IMR-90 (cell line): ENCODE measurements at regions not wholly inside any gene's neighbourhood (a gene's known extent, or its start where the extent isn't known, plus 50 kb on each side); places are given as distances from the start of the nearest gene placed in this dataset.

Experiments
- ATAC-seq: fragments of 200-7000 bp; cut with Tn5 transposase; 2 replicates; pipeline ENCODE4 v1.9.1; 2020; ENCODE audit warnings: low read depth, mild to moderate bottlenecking, moderate library complexity
- BruUV-seq: library from RNA; stranded (reverse); fragments of 400-500 nt; replicated peaks from 2 replicates; lab custom pipeline; 2021; lab: Mats Ljungman, UMichigan
- CTCF ChIA-PET: fragments of 300-600 bp; formaldehyde crosslinking; extraction: SDS; loops from one replicate; lab custom pipeline; 2021; ENCODE audit warnings: antibody characterized with exemption; lab: Yijun Ruan, JAX
- POLR2A ChIA-PET: fragments of 300-600 bp; sonication (Branson Sonifier 250); formaldehyde crosslinking; loops from one replicate; lab custom pipeline; 2022; ENCODE audit warnings: antibody characterized with exemption; ENCODE audit not compliant: unreplicated experiment; lab: Charles Lee
- DNase-seq: peaks from one replicate; pipeline ENCODE4 v3.0.0; 2013
- H2AFZ ChIP-seq: replicated peaks from 2 replicates; pipeline ENCODE3; 2013; ENCODE audit warnings: low read length, mild to moderate bottlenecking; ENCODE audit not compliant: poor library complexity
- H2AK5ac ChIP-seq: 2 replicates; pipeline ENCODE4 v1.6.1; 2013; ENCODE audit warnings: low read depth, low read length, inconsistent platforms
- H2AK9ac ChIP-seq: replicated peaks from 2 replicates; pipeline ENCODE3; 2013; ENCODE audit warnings: mild to moderate bottlenecking, low read depth, low read length, moderate library complexity; ENCODE audit not compliant: poor library complexity
- H2BK120ac ChIP-seq: 2 replicates; pipeline ENCODE4 v1.6.1; 2013; ENCODE audit warnings: low read depth, low read length, inconsistent platforms
- H2BK15ac ChIP-seq: 3 replicates; pipeline ENCODE4 v1.6.1; 2013; ENCODE audit warnings: low read depth, low read length, inconsistent platforms
- H2BK20ac ChIP-seq: 2 replicates; pipeline ENCODE4 v1.6.1; 2013; ENCODE audit warnings: low read depth, mild to moderate bottlenecking, inconsistent platforms, low read length, moderate library complexity
- H2BK5ac ChIP-seq: 2 replicates; pipeline ENCODE4 v1.6.1; 2013; ENCODE audit warnings: mild to moderate bottlenecking, low read depth, low read length, inconsistent platforms; ENCODE audit not compliant: poor library complexity, severe bottlenecking
- H3K14ac ChIP-seq: replicated peaks from 2 replicates; pipeline ENCODE4 v1.6.1; 2013; ENCODE audit warnings: low read depth, low read length, inconsistent platforms
- H3K18ac ChIP-seq: 2 replicates; pipeline ENCODE4 v1.6.1; 2013; ENCODE audit warnings: low read depth, low read length, control low read depth
- H3K23ac ChIP-seq: 2 replicates; pipeline ENCODE4 v1.6.1; 2013; ENCODE audit warnings: low read depth, low read length, inconsistent platforms
- H3K27ac ChIP-seq: 2 replicates; pipeline ENCODE4 v1.5.1; 2013; ENCODE audit warnings: mild to moderate bottlenecking, control low read depth, low read length; ENCODE audit not compliant: insufficient read depth
- H3K27me3 ChIP-seq: 2 replicates; pipeline ENCODE4 v1.6.1; 2013; ENCODE audit warnings: low read length; ENCODE audit not compliant: control insufficient read depth, insufficient read depth
- H3K36me3 ChIP-seq: 2 replicates; pipeline ENCODE4 v1.6.1; 2013; ENCODE audit warnings: low read length, mixed read lengths; ENCODE audit not compliant: control insufficient read depth, insufficient read depth
- H3K4ac ChIP-seq: 2 replicates; pipeline ENCODE4 v1.6.1; 2013; ENCODE audit warnings: low read depth, low read length, inconsistent platforms
- H3K4me1 ChIP-seq: 2 replicates; pipeline ENCODE4 v1.6.1; 2013; ENCODE audit warnings: low read length, mixed read lengths; ENCODE audit not compliant: control insufficient read depth, insufficient read depth
- H3K4me2 ChIP-seq: 2 replicates; pipeline ENCODE4 v1.6.1; 2013; ENCODE audit warnings: low read depth, mild to moderate bottlenecking, control low read depth, low read length, moderate library complexity
- H3K4me3 ChIP-seq: 2 replicates; pipeline ENCODE4 v1.5.1; 2013; ENCODE audit warnings: low read depth, mild to moderate bottlenecking, control low read depth, low read length, moderate library complexity; ENCODE audit not compliant: insufficient read depth
- H3K56ac ChIP-seq: 2 replicates; pipeline ENCODE4 v1.6.1; 2013; ENCODE audit warnings: low read length, inconsistent platforms; ENCODE audit not compliant: insufficient read depth; ENCODE audit errors: extremely low read depth
- H3K79me1 ChIP-seq, 2 experiments: 2 replicates each; pipeline ENCODE4 v1.6.1; 2013; ENCODE audit warnings: low read length in 2 of 2, inconsistent platforms in 1 of 2, low read depth in 1 of 2
- H3K9ac ChIP-seq: 2 replicates; pipeline ENCODE4 v1.6.1; 2013; ENCODE audit warnings: low read depth, low read length, control low read depth
- H3K9me1 ChIP-seq: 2 replicates; pipeline ENCODE4 v1.6.1; 2013; ENCODE audit warnings: low read length, inconsistent platforms; ENCODE audit not compliant: insufficient read depth
- H3K9me3 ChIP-seq: 2 replicates; pipeline ENCODE4 v1.6.1; 2013; ENCODE audit warnings: low read length; ENCODE audit not compliant: control insufficient read depth, insufficient read depth
- H4K20me1 ChIP-seq: 2 replicates; pipeline ENCODE4 v1.6.1; 2013; ENCODE audit warnings: low read length, inconsistent platforms; ENCODE audit not compliant: insufficient read depth
- H4K5ac ChIP-seq: 2 replicates; pipeline ENCODE4 v1.6.1; 2013; ENCODE audit warnings: mild to moderate bottlenecking, low read depth, low read length, control low read depth
- H4K8ac ChIP-seq, 2 experiments: 2 replicates each; pipeline ENCODE4 v1.6.1; 2013; ENCODE audit warnings: low read depth in 2 of 2, low read length in 2 of 2, control low read depth in 1 of 2, inconsistent platforms in 1 of 2
- H4K91ac ChIP-seq: 2 replicates; pipeline ENCODE4 v1.6.1; 2013; ENCODE audit warnings: low read depth, low read length, inconsistent platforms; ENCODE audit not compliant: insufficient read depth
- BHLHE40 ChIP-seq: fragments of 150-350 bp; IDR thresholded peaks from 2 replicates; pipeline ENCODE4 v1.6.1; 2016; ENCODE audit warnings: mild to moderate bottlenecking, low read depth, low read length
- CHD1 ChIP-seq: IDR thresholded peaks from 2 replicates; pipeline ENCODE4 v1.6.1; 2012; ENCODE audit warnings: low read depth, low read length, improper control_type of control experiment
- CTCF ChIP-seq: conservative IDR thresholded peaks from 2 replicates; pipeline ENCODE4 v1.5.1; 2012; ENCODE audit warnings: mild to moderate bottlenecking, low read depth, low read length, improper control_type of control experiment
- MAFK ChIP-seq: IDR thresholded peaks from 2 replicates; pipeline ENCODE4 v1.6.1; 2012; ENCODE audit warnings: low read depth, low read length, improper control_type of control experiment
- MAZ ChIP-seq: IDR thresholded peaks from 2 replicates; pipeline ENCODE4 v1.6.1; 2012; ENCODE audit warnings: low read depth, mild to moderate bottlenecking, low read length, improper control_type of control experiment, moderate library complexity, borderline replicate concordance
- MXI1 ChIP-seq: IDR thresholded peaks from 2 replicates; pipeline ENCODE4 v1.6.1; 2012; ENCODE audit warnings: low read depth, mild to moderate bottlenecking, low read length, moderate library complexity, borderline replicate concordance
- NFE2L2 ChIP-seq: fragments of 150-350 bp; IDR thresholded peaks from 2 replicates; pipeline ENCODE4 v1.6.1; 2016; ENCODE audit warnings: low read depth, mild to moderate bottlenecking, low read length
- RAD21 ChIP-seq: IDR thresholded peaks from 2 replicates; pipeline ENCODE4 v1.6.1; 2012; ENCODE audit warnings: low read length, improper control_type of control experiment
- RCOR1 ChIP-seq: IDR thresholded peaks from 2 replicates; pipeline ENCODE4 v1.6.1; 2012; ENCODE audit warnings: mild to moderate bottlenecking, low read length, improper control_type of control experiment; ENCODE audit not compliant: insufficient replicate concordance
- SMC3 ChIP-seq: fragments of 150-350 bp; IDR thresholded peaks from 2 replicates; pipeline ENCODE4 v1.6.1; 2016; ENCODE audit warnings: low read depth, mild to moderate bottlenecking, antibody characterized with exemption, low read length, moderate library complexity
- USF2 ChIP-seq: fragments of 150-350 bp; IDR thresholded peaks from 2 replicates; pipeline ENCODE4 v1.6.1; 2017; ENCODE audit warnings: mild to moderate bottlenecking, antibody characterized with exemption, low read length, low read depth
- dilution Hi-C: fragments of 300-500 bp; cut with HindIII; formaldehyde crosslinking; loops from one replicate; pipeline ENCODE4 v1.14.3; 2018; ENCODE audit warnings: low sequenced_read_pairs; ENCODE audit not compliant: unreplicated experiment
- in situ Hi-C: fragments of 300-500 bp; cut with MboI; formaldehyde crosslinking; loops from 3 replicates; pipeline ENCODE4 v1.14.3; 2019; ENCODE audit warnings: low sequenced_read_pairs, inconsistent platforms, mixed read lengths
- intact Hi-C: fragments of 100-400 bp; cut with micrococcal nuclease; formaldehyde crosslinking; loops from 2 replicates; pipeline ENCODE4 v1.10.0; 2022

GRCh38 chr12:40575987-40576386, 116.3 kb upstream of the CNTN1 start:
- no peaks in the 10 kb centered on the region for H3K27me3 ChIP-seq
- H3K23ac ChIP-seq = no peak overlapping the region
- no peaks in the 10 kb centered on the region for H3K36me3 ChIP-seq
- H2BK20ac ChIP-seq = no peak overlapping the region
- no peak overlapping the region for H3K9ac ChIP-seq
- no peak overlapping the region for H3K4me2 ChIP-seq
- peaks cover 9% of the 10 kb centered on the region for H3K9me3 ChIP-seq
- no peaks in the 10 kb centered on the region for H3K9me1 ChIP-seq
- no peak overlapping the region for H3K27ac ChIP-seq
- H2AK9ac ChIP-seq = no peak overlapping the region
- H3K14ac ChIP-seq = no peak overlapping the region
- ChIA-PET POLR2A (no interaction called here), CTCF (no interaction called here)
- no peak overlapping the region for H2AFZ ChIP-seq
- no peaks in the 10 kb centered on the region for H3K79me1 ChIP-seq
- H2AK5ac ChIP-seq = no peak overlapping the region
- H3K4ac ChIP-seq = no peak overlapping the region
- H4K20me1 ChIP-seq = no peaks in the 10 kb centered on the region
- no peak overlapping the region for H4K5ac ChIP-seq
- H3K4me1 ChIP-seq = no peaks in the 10 kb centered on the region
- no peak overlapping the region for H3K4me3 ChIP-seq
- no peak overlapping the region for H3K18ac ChIP-seq
- ATAC-seq (no peak), DNase-seq (no peak)
- H3K56ac ChIP-seq = no peak overlapping the region
- TF ChIP-seq RAD21 = no peak
- TF ChIP-seq BHLHE40 = no peak
- TF ChIP-seq CTCF = no peak
- no peak for TF ChIP-seq RCOR1
- TF ChIP-seq SMC3 = no peak
- no peak for TF ChIP-seq MAFK
- TF ChIP-seq NFE2L2 = no peak
- no peak for TF ChIP-seq CHD1
- TF ChIP-seq MAZ = no peak
- no peak for TF ChIP-seq USF2
- no peak for TF ChIP-seq MXI1
- in situ Hi-C loops = no loop called here
- H2BK15ac ChIP-seq = no peak overlapping the region
- H4K91ac ChIP-seq = no peak overlapping the region
- dilution Hi-C loops = no loop called here
- intact Hi-C loops = no loop called here
- no peak overlapping the region for H2BK5ac ChIP-seq
- H4K8ac ChIP-seq = no peak overlapping the region
- no TSS peak for BruUV-seq
- H2BK120ac ChIP-seq = no peak overlapping the region
